H1 (cell line): ENCODE measurements at regions not wholly inside any gene's neighbourhood (a gene's known extent, or its start where the extent isn't known, plus 50 kb on each side); places are given as distances from the start of the nearest gene placed in this dataset.

Experiments used
- CHD2 ChIP-seq: IDR thresholded peaks from 2 replicates; pipeline ENCODE4 v1.6.1; 2012; ENCODE audit warnings: low read length, improper control_type of control experiment
- KDM1A ChIP-seq: fragments of 200-600, 300-600 bp; sonication (generic); IDR thresholded peaks from 2 replicates; pipeline ENCODE4 v1.7.1; 2016; ENCODE audit warnings: mild to moderate bottlenecking, low read length, borderline replicate concordance
- SIX5 ChIP-seq: IDR thresholded peaks from 2 replicates; pipeline ENCODE4 v1.6.1; 2011; ENCODE audit warnings: mild to moderate bottlenecking, low read depth, low read length
- TF ChIP-seq, protein P1 (sequence below): fragments of 300-600 bp; sonication (generic); IDR thresholded peaks from 2 replicates; pipeline ENCODE4 v1.7.1; 2012; ENCODE audit warnings: low read length, moderate library complexity, mild to moderate bottlenecking, inconsistent platforms; ENCODE audit not compliant: insufficient replicate concordance
- TF ChIP-seq, protein P2 (sequence below): IDR thresholded peaks from 2 replicates; pipeline ENCODE4 v1.6.1; 2011; ENCODE audit warnings: low read depth, mild to moderate bottlenecking, low read length; ENCODE audit not compliant: insufficient read depth

DNA sequence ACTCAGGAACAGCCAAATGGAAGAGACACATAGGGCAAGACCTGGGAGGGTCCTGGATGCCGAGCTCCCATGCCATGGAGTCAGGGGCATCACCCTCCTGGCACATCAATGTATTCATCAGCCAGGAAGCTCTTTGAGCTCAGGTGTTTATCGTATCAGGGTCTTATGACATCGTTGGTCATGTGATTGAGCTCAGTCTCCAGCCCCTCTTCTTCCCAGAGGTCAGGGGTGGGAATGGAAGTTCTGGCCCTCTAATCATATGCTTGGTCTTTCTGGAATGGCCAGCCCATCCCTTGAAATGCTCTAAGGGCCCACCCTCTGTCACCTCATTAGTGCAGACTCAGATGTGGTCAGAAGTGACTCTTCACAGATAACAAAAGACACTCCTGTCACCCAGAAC, 52.4 kb upstream of the TULP4 start (continued):
- TF ChIP-seq, protein P1, sequence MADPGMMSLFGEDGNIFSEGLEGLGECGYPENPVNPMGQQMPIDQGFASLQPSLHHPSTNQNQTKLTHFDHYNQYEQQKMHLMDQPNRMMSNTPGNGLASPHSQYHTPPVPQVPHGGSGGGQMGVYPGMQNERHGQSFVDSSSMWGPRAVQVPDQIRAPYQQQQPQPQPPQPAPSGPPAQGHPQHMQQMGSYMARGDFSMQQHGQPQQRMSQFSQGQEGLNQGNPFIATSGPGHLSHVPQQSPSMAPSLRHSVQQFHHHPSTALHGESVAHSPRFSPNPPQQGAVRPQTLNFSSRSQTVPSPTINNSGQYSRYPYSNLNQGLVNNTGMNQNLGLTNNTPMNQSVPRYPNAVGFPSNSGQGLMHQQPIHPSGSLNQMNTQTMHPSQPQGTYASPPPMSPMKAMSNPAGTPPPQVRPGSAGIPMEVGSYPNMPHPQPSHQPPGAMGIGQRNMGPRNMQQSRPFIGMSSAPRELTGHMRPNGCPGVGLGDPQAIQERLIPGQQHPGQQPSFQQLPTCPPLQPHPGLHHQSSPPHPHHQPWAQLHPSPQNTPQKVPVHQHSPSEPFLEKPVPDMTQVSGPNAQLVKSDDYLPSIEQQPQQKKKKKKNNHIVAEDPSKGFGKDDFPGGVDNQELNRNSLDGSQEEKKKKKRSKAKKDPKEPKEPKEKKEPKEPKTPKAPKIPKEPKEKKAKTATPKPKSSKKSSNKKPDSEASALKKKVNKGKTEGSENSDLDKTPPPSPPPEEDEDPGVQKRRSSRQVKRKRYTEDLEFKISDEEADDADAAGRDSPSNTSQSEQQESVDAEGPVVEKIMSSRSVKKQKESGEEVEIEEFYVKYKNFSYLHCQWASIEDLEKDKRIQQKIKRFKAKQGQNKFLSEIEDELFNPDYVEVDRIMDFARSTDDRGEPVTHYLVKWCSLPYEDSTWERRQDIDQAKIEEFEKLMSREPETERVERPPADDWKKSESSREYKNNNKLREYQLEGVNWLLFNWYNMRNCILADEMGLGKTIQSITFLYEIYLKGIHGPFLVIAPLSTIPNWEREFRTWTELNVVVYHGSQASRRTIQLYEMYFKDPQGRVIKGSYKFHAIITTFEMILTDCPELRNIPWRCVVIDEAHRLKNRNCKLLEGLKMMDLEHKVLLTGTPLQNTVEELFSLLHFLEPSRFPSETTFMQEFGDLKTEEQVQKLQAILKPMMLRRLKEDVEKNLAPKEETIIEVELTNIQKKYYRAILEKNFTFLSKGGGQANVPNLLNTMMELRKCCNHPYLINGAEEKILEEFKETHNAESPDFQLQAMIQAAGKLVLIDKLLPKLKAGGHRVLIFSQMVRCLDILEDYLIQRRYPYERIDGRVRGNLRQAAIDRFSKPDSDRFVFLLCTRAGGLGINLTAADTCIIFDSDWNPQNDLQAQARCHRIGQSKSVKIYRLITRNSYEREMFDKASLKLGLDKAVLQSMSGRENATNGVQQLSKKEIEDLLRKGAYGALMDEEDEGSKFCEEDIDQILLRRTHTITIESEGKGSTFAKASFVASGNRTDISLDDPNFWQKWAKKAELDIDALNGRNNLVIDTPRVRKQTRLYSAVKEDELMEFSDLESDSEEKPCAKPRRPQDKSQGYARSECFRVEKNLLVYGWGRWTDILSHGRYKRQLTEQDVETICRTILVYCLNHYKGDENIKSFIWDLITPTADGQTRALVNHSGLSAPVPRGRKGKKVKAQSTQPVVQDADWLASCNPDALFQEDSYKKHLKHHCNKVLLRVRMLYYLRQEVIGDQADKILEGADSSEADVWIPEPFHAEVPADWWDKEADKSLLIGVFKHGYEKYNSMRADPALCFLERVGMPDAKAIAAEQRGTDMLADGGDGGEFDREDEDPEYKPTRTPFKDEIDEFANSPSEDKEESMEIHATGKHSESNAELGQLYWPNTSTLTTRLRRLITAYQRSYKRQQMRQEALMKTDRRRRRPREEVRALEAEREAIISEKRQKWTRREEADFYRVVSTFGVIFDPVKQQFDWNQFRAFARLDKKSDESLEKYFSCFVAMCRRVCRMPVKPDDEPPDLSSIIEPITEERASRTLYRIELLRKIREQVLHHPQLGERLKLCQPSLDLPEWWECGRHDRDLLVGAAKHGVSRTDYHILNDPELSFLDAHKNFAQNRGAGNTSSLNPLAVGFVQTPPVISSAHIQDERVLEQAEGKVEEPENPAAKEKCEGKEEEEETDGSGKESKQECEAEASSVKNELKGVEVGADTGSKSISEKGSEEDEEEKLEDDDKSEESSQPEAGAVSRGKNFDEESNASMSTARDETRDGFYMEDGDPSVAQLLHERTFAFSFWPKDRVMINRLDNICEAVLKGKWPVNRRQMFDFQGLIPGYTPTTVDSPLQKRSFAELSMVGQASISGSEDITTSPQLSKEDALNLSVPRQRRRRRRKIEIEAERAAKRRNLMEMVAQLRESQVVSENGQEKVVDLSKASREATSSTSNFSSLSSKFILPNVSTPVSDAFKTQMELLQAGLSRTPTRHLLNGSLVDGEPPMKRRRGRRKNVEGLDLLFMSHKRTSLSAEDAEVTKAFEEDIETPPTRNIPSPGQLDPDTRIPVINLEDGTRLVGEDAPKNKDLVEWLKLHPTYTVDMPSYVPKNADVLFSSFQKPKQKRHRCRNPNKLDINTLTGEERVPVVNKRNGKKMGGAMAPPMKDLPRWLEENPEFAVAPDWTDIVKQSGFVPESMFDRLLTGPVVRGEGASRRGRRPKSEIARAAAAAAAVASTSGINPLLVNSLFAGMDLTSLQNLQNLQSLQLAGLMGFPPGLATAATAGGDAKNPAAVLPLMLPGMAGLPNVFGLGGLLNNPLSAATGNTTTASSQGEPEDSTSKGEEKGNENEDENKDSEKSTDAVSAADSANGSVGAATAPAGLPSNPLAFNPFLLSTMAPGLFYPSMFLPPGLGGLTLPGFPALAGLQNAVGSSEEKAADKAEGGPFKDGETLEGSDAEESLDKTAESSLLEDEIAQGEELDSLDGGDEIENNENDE = no peak
- no peak for TF ChIP-seq SIX5
- TF ChIP-seq CHD2 = no peak
- TF ChIP-seq, protein P2, sequence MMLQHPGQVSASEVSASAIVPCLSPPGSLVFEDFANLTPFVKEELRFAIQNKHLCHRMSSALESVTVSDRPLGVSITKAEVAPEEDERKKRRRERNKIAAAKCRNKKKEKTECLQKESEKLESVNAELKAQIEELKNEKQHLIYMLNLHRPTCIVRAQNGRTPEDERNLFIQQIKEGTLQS = no peak
- no peak for TF ChIP-seq KDM1A
